ENCODE measurements at regions not wholly inside any gene's neighbourhood (a gene's known extent, or its start where the extent isn't known, plus 50 kb on each side); places are given as distances from the start of the nearest gene placed in this dataset.

DNA sequence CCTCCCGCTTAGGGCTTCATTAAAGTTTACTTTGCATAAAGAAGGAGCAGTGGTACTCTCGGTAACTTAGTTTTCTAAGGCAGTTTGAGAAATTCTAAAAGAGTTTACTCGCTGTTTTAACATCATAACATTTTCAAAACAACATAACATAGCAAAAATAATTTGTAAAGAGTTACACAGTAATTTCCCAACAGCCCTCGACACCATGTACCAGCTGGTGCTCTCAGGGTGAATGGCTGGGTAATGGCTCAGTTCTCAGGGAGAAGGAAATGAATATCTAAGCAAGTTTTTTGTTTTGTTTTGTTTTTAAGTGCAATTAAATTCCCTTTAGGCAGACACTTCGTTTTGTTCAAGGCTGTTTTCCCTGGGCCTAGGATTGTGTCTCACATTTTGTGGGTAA is 435.3 kb downstream of the C4orf33 start:
- Histone ChIP-seq H4K20me1 (ENCODE audit: control insufficient read depth, extremely low read depth, insufficient read depth, low read length) (no peaks in the 10 kb centered on the region), H3K4me3 (replicated peaks in 1 of 4; ENCODE audit: control extremely low read depth in 1 of 4, insufficient read depth in 1 of 4, low read depth in 3 of 4, low read length in 4 of 4) (no peak overlapping the region), H3K36me3 (ENCODE audit: control insufficient read depth, insufficient read depth, low read length) (no peaks in the 10 kb centered on the region), H3K27me3 (ENCODE audit: control insufficient read depth, insufficient read depth, low read length) (no peaks in the 10 kb centered on the region), H3K27ac (ENCODE audit: insufficient read depth, low read length) (no peak overlapping the region), H3K4me1 (ENCODE audit: control insufficient read depth, extremely low read depth, insufficient read depth, low read length) (no peaks in the 10 kb centered on the region), H3K9ac (ENCODE audit: insufficient read depth, low read length) (no peak overlapping the region), H3K4me2 (ENCODE audit: extremely low read depth, insufficient read depth, low read length) (no peak overlapping the region), H3K9me3 (ENCODE audit: control insufficient read depth, insufficient read depth, low read depth, low read length) (no peaks in the 10 kb centered on the region), H3K79me2 (ENCODE audit: control insufficient read depth, insufficient read depth, low read length) (no peaks in the 10 kb centered on the region), H2AFZ (ENCODE audit: low read length) (no peak overlapping the region)
- no peak for TF ChIP-seq EZH2 (IDR thresholded peaks at IDR 0.05; ENCODE audit: low read length, missing control alignments)
- TF ChIP-seq, protein P1, sequence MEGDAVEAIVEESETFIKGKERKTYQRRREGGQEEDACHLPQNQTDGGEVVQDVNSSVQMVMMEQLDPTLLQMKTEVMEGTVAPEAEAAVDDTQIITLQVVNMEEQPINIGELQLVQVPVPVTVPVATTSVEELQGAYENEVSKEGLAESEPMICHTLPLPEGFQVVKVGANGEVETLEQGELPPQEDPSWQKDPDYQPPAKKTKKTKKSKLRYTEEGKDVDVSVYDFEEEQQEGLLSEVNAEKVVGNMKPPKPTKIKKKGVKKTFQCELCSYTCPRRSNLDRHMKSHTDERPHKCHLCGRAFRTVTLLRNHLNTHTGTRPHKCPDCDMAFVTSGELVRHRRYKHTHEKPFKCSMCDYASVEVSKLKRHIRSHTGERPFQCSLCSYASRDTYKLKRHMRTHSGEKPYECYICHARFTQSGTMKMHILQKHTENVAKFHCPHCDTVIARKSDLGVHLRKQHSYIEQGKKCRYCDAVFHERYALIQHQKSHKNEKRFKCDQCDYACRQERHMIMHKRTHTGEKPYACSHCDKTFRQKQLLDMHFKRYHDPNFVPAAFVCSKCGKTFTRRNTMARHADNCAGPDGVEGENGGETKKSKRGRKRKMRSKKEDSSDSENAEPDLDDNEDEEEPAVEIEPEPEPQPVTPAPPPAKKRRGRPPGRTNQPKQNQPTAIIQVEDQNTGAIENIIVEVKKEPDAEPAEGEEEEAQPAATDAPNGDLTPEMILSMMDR (conservative IDR thresholded peaks at IDR 0.05 in 1 of 2, IDR thresholded peaks at IDR 0.05 in 1 of 2; ENCODE audit: low read depth in 1 of 2, low read length in 2 of 2), result no peak
- no peak for DNase-seq (ENCODE audit: low read depth in 2 of 2)

DNA sequence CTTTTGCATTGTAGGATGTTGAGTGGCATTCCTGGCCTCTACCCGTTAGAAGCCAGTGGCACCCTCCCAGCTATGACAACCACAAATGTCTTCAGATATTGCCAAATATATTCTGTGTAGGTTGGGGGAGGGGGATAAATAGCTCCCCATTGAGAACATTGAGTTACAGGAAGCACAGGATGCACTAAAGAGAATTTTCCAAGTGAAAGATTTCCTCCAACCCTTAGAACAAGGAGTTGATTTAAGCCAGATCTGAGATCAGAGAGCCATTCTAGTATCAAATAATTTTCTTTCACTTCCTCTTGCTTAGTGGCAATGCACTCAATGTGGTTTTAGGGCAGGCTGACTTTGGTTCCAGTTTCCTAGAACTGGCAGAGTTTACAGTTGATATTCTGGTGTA is 436.6 kb downstream of the C4orf33 start:
- Histone ChIP-seq H2AFZ (ENCODE audit: low read length) (no peak overlapping the region), H4K20me1 (ENCODE audit: control insufficient read depth, extremely low read depth, insufficient read depth, low read length) (no peaks in the 10 kb centered on the region), H3K4me1 (ENCODE audit: control insufficient read depth, extremely low read depth, insufficient read depth, low read length) (no peaks in the 10 kb centered on the region), H3K4me3 (replicated peaks in 1 of 4; ENCODE audit: control extremely low read depth in 1 of 4, insufficient read depth in 1 of 4, low read depth in 3 of 4, low read length in 4 of 4) (no peak overlapping the region), H3K79me2 (ENCODE audit: control insufficient read depth, insufficient read depth, low read length) (no peaks in the 10 kb centered on the region), H3K27ac (ENCODE audit: insufficient read depth, low read length) (no peak overlapping the region), H3K36me3 (ENCODE audit: control insufficient read depth, insufficient read depth, low read length) (no peaks in the 10 kb centered on the region), H3K9ac (ENCODE audit: insufficient read depth, low read length) (no peak overlapping the region), H3K27me3 (ENCODE audit: control insufficient read depth, insufficient read depth, low read length) (no peaks in the 10 kb centered on the region), H3K9me3 (ENCODE audit: control insufficient read depth, insufficient read depth, low read depth, low read length) (no peaks in the 10 kb centered on the region), H3K4me2 (ENCODE audit: extremely low read depth, insufficient read depth, low read length) (no peak overlapping the region)
- TF ChIP-seq, protein P1 (conservative IDR thresholded peaks at IDR 0.05 in 1 of 2, IDR thresholded peaks at IDR 0.05 in 1 of 2; ENCODE audit: low read depth in 1 of 2, low read length in 2 of 2), result no peak
- TF ChIP-seq EZH2 (IDR thresholded peaks at IDR 0.05; ENCODE audit: low read length, missing control alignments), result no peak
- no peak for DNase-seq (ENCODE audit: low read depth in 2 of 2)

DNA sequence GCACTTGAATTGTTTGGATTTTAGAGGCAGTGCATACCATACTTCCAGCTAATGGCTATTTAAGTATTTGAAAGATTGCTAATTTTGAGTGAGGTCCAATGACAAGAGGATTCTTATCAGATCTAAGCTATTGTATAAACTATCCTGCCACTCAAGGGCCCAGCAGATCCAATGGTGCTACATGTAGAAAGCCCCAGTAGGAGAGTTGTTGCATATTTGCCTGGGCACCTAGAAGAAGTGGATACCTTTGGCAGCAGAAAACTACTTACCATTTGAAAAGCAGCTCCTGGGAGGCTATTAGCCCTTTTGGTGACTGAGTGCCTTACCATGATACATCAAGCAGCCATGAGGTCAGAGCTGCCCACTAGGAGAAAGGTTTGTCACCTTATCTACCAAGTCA is 447.3 kb downstream of the C4orf33 start:
- no peaks in the 10 kb centered on the region for H3K79me2 ChIP-seq (ENCODE audit: control insufficient read depth, insufficient read depth, low read length)
- H3K36me3 ChIP-seq (ENCODE audit: control insufficient read depth, insufficient read depth, low read length), result no peaks in the 10 kb centered on the region
- no peaks in the 10 kb centered on the region for H3K27me3 ChIP-seq (ENCODE audit: control insufficient read depth, insufficient read depth, low read length)
- H3K9ac ChIP-seq (ENCODE audit: insufficient read depth, low read length), result no peak overlapping the region
- no peak overlapping the region for H3K4me3 ChIP-seq (replicated peaks in 1 of 4; ENCODE audit: control extremely low read depth in 1 of 4, insufficient read depth in 1 of 4, low read depth in 3 of 4, low read length in 4 of 4)
- TF ChIP-seq, protein P1 (conservative IDR thresholded peaks at IDR 0.05 in 1 of 2, IDR thresholded peaks at IDR 0.05 in 1 of 2; ENCODE audit: low read depth in 1 of 2, low read length in 2 of 2), result no peak
- TF ChIP-seq EZH2 (IDR thresholded peaks at IDR 0.05; ENCODE audit: low read length, missing control alignments), result no peak
- H3K9me3 ChIP-seq (ENCODE audit: control insufficient read depth, insufficient read depth, low read depth, low read length), result no peaks in the 10 kb centered on the region
- no peaks in the 10 kb centered on the region for H4K20me1 ChIP-seq (ENCODE audit: control insufficient read depth, extremely low read depth, insufficient read depth, low read length)
- H3K4me1 ChIP-seq (ENCODE audit: control insufficient read depth, extremely low read depth, insufficient read depth, low read length), result no peaks in the 10 kb centered on the region
- no peak overlapping the region for H3K27ac ChIP-seq (ENCODE audit: insufficient read depth, low read length)
- H2AFZ ChIP-seq (ENCODE audit: low read length), result no peak overlapping the region
- H3K4me2 ChIP-seq (ENCODE audit: extremely low read depth, insufficient read depth, low read length), result no peak overlapping the region
- no peak for DNase-seq (ENCODE audit: low read depth in 2 of 2)

Data from fibroblast of lung (primary cell).